ENCODE measurements at regions not wholly inside any gene's neighbourhood (a gene's known extent, or its start where the extent isn't known, plus 50 kb on each side); places are given as distances from the start of the nearest gene placed in this dataset.

DNA sequence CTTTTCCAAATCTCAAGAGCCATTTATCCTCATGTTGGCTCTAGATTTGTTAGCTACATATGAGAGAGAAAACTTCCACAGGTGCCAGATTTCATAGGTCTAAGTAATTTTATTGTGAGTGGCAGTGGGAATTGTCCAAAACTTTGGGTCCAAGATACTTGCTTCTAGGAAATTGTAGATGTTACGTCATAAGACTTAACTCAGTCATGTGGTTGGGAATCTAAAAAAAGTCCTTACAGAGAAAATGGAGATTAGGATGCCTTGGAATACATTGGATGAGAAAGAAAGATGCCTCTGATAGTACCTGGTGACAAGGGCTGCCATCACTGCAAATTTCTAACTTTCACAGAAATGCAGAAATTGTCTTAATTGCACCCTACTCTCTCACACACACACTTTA is 506.5 kb downstream of the C4orf33 start:
- FAIRE-seq = no peak
- Histone ChIP-seq H3K9ac (ENCODE audit: control insufficient read depth, insufficient read depth, low read length) (no peak overlapping the region), H3K4me3 (no peak overlapping the region), H3K4me1 (ENCODE audit: control insufficient read depth, insufficient read depth, low read length) (no peaks in the 10 kb centered on the region), H4K20me1 (ENCODE audit: control insufficient read depth, insufficient read depth) (no peaks in the 10 kb centered on the region), H2AFZ (ENCODE audit: control insufficient read depth, low read depth, low read length) (no peak overlapping the region), H3K4me2 (ENCODE audit: control insufficient read depth, insufficient read depth) (no peak overlapping the region), H3K27me3 (replicated peaks in 1 of 2; ENCODE audit: control insufficient read depth in 2 of 2, insufficient read depth in 2 of 2, low read length in 1 of 2) (no peaks in the 10 kb centered on the region), H3K36me3 (ENCODE audit: control insufficient read depth in 2 of 2, insufficient read depth in 2 of 2, low read length in 1 of 2) (no peaks in the 10 kb centered on the region), H3K79me2 (ENCODE audit: control insufficient read depth, insufficient read depth, low read length) (no peaks in the 10 kb centered on the region), H3K27ac (ENCODE audit: control insufficient read depth, insufficient read depth) (no peak overlapping the region), H3K9me3 (replicated peaks; ENCODE audit: control insufficient read depth, insufficient read depth, low read length) (no peaks in the 10 kb centered on the region)
- BruUV-seq (replicated peaks) = no TSS peak
- POLR2A ChIA-PET = no interaction called here
- 83% methylated on average over 1 of the region's 1 CpG for WGBS (ENCODE audit: insufficient coverage, insufficient replicate concordance, low lambda C conversion rate, missing lambda C conversion rate)
- SMC1A ChIA-PET (ENCODE audit: uncharacterized antibody, unreplicated experiment) = no interaction called here
- no peak for DNase-seq (ENCODE audit: low read depth, low spot score)
- CTCF ChIA-PET = no interaction called here
- in situ Hi-C loops (cut with MboI) = no loop called here
- ATAC-seq = no peak
- intact Hi-C loops (cut with micrococcal nuclease; ENCODE audit: unreplicated experiment) = no loop called here
- no peak for TF ChIP-seq CBX3 (IDR thresholded peaks at IDR 0.05; ENCODE audit: borderline replicate concordance, low read depth)
- no peak for TF ChIP-seq ZSCAN29 (IDR thresholded peaks at IDR 0.05)
- TF ChIP-seq, protein P1, sequence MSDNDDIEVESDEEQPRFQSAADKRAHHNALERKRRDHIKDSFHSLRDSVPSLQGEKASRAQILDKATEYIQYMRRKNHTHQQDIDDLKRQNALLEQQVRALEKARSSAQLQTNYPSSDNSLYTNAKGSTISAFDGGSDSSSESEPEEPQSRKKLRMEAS (IDR thresholded peaks at IDR 0.05; ENCODE audit: low read depth, low read length) = no peak
- no peak for TF ChIP-seq PML (IDR thresholded peaks at IDR 0.05; ENCODE audit: low read length)
- TF ChIP-seq SRF (IDR thresholded peaks at IDR 0.05; ENCODE audit: low read depth in 2 of 2, low read length in 2 of 2) = no peak
- no peak for TF ChIP-seq SREBF1 (IDR thresholded peaks at IDR 0.05; ENCODE audit: low read length)
- TF ChIP-seq SMARCA5 (IDR thresholded peaks at IDR 0.05) = no peak
- RAD21 ChIA-PET (ENCODE audit: unreplicated experiment) = no interaction called here

- intact Hi-C loops (cut with micrococcal nuclease; ENCODE audit: unreplicated experiment) (no loop called here), in situ Hi-C loops (cut with MboI) (no loop called here)
- Histone ChIP-seq H3K4me1 (ENCODE audit: control insufficient read depth, insufficient read depth, low read length) (no peaks in the 10 kb centered on the region), H3K4me2 (ENCODE audit: control insufficient read depth, insufficient read depth) (no peak overlapping the region), H3K9ac (ENCODE audit: control insufficient read depth, insufficient read depth, low read length) (no peak overlapping the region), H3K9me3 (replicated peaks; ENCODE audit: control insufficient read depth, insufficient read depth, low read length) (no peaks in the 10 kb centered on the region), H3K36me3 (ENCODE audit: control insufficient read depth in 2 of 2, insufficient read depth in 2 of 2, low read length in 1 of 2) (no peaks in the 10 kb centered on the region), H3K27me3 (replicated peaks in 1 of 2; ENCODE audit: control insufficient read depth in 2 of 2, insufficient read depth in 2 of 2, low read length in 1 of 2) (no peaks in the 10 kb centered on the region), H4K20me1 (ENCODE audit: control insufficient read depth, insufficient read depth) (no peaks in the 10 kb centered on the region), H3K79me2 (ENCODE audit: control insufficient read depth, insufficient read depth, low read length) (no peaks in the 10 kb centered on the region), H3K4me3 (no peak overlapping the region), H3K27ac (ENCODE audit: control insufficient read depth, insufficient read depth) (no peak overlapping the region), H2AFZ (ENCODE audit: control insufficient read depth, low read depth, low read length) (no peak overlapping the region)
- ChIA-PET POLR2A (no interaction called here), CTCF (no interaction called here), SMC1A (ENCODE audit: uncharacterized antibody, unreplicated experiment) (no interaction called here), RAD21 (ENCODE audit: unreplicated experiment) (no interaction called here)
- ATAC-seq (no peak), FAIRE-seq (no peak), DNase-seq (ENCODE audit: low read depth, low spot score) (no peak)
- BruUV-seq (replicated peaks) = no TSS peak
- WGBS (ENCODE audit: insufficient coverage, insufficient replicate concordance, low lambda C conversion rate, missing lambda C conversion rate) = 29% methylated on average over 4 of the region's 4 CpGs
- TF ChIP-seq PAX8 (IDR thresholded peaks at IDR 0.05) (no peak), MEF2A (IDR thresholded peaks at IDR 0.05; ENCODE audit: insufficient read depth, low read depth, low read length) (no peak), RAD51 (IDR thresholded peaks at IDR 0.05) (no peak), MYB (IDR thresholded peaks at IDR 0.05; ENCODE audit: borderline replicate concordance, low read depth, low read length) (no peak), ZZZ3 (IDR thresholded peaks at IDR 0.05; ENCODE audit: control insufficient read depth, insufficient read length, low read depth) (no peak), ZNF274 (IDR thresholded peaks at IDR 0.05; ENCODE audit: insufficient read depth, insufficient read length) (no peak), FOS (IDR thresholded peaks at IDR 0.05; ENCODE audit: borderline replicate concordance, extremely low read depth, insufficient read length) (no peak), TBL1XR1 (IDR thresholded peaks at IDR 0.05; ENCODE audit: low read depth, low read length) (no peak), SUZ12 (IDR thresholded peaks at IDR 0.05; ENCODE audit: unreplicated experiment) (no peak), GABPA (IDR thresholded peaks at IDR 0.05; ENCODE audit: low read depth) (no peak), SMARCA5 (IDR thresholded peaks at IDR 0.05) (no peak), BACH1 (IDR thresholded peaks at IDR 0.05; ENCODE audit: borderline replicate concordance) (no peak), POU2F2 (IDR thresholded peaks at IDR 0.05; ENCODE audit: borderline replicate concordance, low read depth, low read length) (no peak), SRF (IDR thresholded peaks at IDR 0.05; ENCODE audit: low read depth in 2 of 2, low read length in 2 of 2) (no peak)
These were observed 507.4 kb downstream of the C4orf33 start for GRCh38 chr4:129603241-129603931.

Data from GM12878 (cell line).